MM.1S (cell line): ENCODE measurements at regions not wholly inside any gene's neighbourhood (a gene's known extent, or its start where the extent isn't known, plus 50 kb on each side); places are given as distances from the start of the nearest gene placed in this dataset.

Experiments used
- DNase-seq: peaks from one replicate; pipeline ENCODE4 v3.0.0-alpha.2; 2015
- H2AFZ ChIP-seq: fragments of 300-600 bp; sonication (generic); 2 replicates; pipeline ENCODE4 v1.6.0; 2016; ENCODE audit warnings: antibody characterized with exemption, low read length
- H3F3A ChIP-seq: fragments of 300-600 bp; sonication (generic); 2 replicates; pipeline ENCODE4 v1.6.1; 2016; ENCODE audit warnings: mild to moderate bottlenecking, antibody characterized with exemption, low read length, moderate library complexity, mixed read lengths; ENCODE audit not compliant: insufficient read depth
- H3K27ac ChIP-seq: fragments of 300-600 bp; sonication (generic); 2 replicates; pipeline ENCODE4 v1.5.1; 2016; ENCODE audit warnings: mild to moderate bottlenecking, low read length
- H3K27me3 ChIP-seq: fragments of 300-600 bp; sonication (generic); replicated peaks from 2 replicates; pipeline ENCODE4 v1.6.0; 2016; ENCODE audit warnings: low read length; ENCODE audit not compliant: insufficient read depth
- H3K36me3 ChIP-seq: fragments of 300-600 bp; sonication (generic); replicated peaks from 2 replicates; pipeline ENCODE4 v1.6.1; 2016; ENCODE audit warnings: mild to moderate bottlenecking, low read length, mixed read lengths; ENCODE audit not compliant: insufficient read depth
- H3K4me1 ChIP-seq: fragments of 300-600 bp; sonication (generic); 2 replicates; pipeline ENCODE4 v1.6.1; 2016; ENCODE audit warnings: low read length, mixed read lengths
- H3K4me2 ChIP-seq: fragments of 300-600 bp; sonication (generic); 2 replicates; pipeline ENCODE4 v1.6.0; 2016; ENCODE audit warnings: low read depth, low read length
- H3K4me3 ChIP-seq: fragments of 300-600 bp; sonication (generic); 2 replicates; pipeline ENCODE4 v1.5.1; 2016; ENCODE audit warnings: low read length, mixed read lengths
- H3K79me2 ChIP-seq: fragments of 300-600 bp; sonication (generic); 2 replicates; pipeline ENCODE4 v1.6.1; 2016; ENCODE audit warnings: mixed run types, low read length, mixed read lengths
- H3K9ac ChIP-seq: fragments of 300-600 bp; sonication (generic); 2 replicates; pipeline ENCODE4 v1.6.1; 2016; ENCODE audit warnings: low read length, mixed read lengths
- H3K9me2 ChIP-seq: fragments of 300-600 bp; sonication (generic); replicated peaks from 2 replicates; pipeline ENCODE4 v1.6.1; 2016; ENCODE audit warnings: mild to moderate bottlenecking, low read length, mixed read lengths; ENCODE audit not compliant: insufficient read depth
- H3K9me3 ChIP-seq: fragments of 300-600 bp; sonication (generic); replicated peaks from 2 replicates; pipeline ENCODE4 v1.6.1; 2016; ENCODE audit warnings: mild to moderate bottlenecking, low read length, mixed read lengths; ENCODE audit not compliant: insufficient read depth
- H4K20me1 ChIP-seq: fragments of 300-600 bp; sonication (generic); 2 replicates; pipeline ENCODE4 v1.6.1; 2016; ENCODE audit warnings: mild to moderate bottlenecking, low read length, moderate library complexity, mixed read lengths; ENCODE audit not compliant: insufficient read depth
- EZH2 ChIP-seq: fragments of 300-600 bp; sonication (generic); optimal IDR thresholded peaks from 2 replicates; pipeline ENCODE3; 2017; ENCODE audit warnings: low read depth, mild to moderate bottlenecking, antibody characterized with exemption, low read length, mixed read lengths
- EZH2phosphoT487 ChIP-seq: fragments of 300-600 bp; sonication (generic); IDR thresholded peaks from 2 replicates; pipeline ENCODE4 v1.6.1; 2018; ENCODE audit warnings: antibody characterized with exemption, low read length
- TF ChIP-seq, protein P1 (sequence below): fragments of 300-600 bp; sonication (generic); IDR thresholded peaks from 2 replicates; pipeline ENCODE4 v1.5.1; 2016; ENCODE audit warnings: antibody characterized with exemption, low read length, mixed read lengths

GRCh38 chr16:56121156-56121500 is 70.2 kb upstream of the GNAO1 start:
- Histone ChIP-seq H3K9ac (no peak overlapping the region), H3K4me3 (no peak overlapping the region), H3F3A (no peaks in the 10 kb centered on the region), H3K79me2 (no peaks in the 10 kb centered on the region), H3K4me1 (no peaks in the 10 kb centered on the region), H3K9me2 (no peaks in the 10 kb centered on the region), H3K4me2 (no peak overlapping the region), H2AFZ (no peak overlapping the region), H3K9me3 (no peaks in the 10 kb centered on the region), H3K27ac (no peak overlapping the region), H3K36me3 (no peaks in the 10 kb centered on the region), H4K20me1 (no peaks in the 10 kb centered on the region), H3K27me3 (no peaks in the 10 kb centered on the region)
- TF ChIP-seq EZH2phosphoT487 (no peak), EZH2 (no peak)
- DNase-seq, result no peak

DNA sequence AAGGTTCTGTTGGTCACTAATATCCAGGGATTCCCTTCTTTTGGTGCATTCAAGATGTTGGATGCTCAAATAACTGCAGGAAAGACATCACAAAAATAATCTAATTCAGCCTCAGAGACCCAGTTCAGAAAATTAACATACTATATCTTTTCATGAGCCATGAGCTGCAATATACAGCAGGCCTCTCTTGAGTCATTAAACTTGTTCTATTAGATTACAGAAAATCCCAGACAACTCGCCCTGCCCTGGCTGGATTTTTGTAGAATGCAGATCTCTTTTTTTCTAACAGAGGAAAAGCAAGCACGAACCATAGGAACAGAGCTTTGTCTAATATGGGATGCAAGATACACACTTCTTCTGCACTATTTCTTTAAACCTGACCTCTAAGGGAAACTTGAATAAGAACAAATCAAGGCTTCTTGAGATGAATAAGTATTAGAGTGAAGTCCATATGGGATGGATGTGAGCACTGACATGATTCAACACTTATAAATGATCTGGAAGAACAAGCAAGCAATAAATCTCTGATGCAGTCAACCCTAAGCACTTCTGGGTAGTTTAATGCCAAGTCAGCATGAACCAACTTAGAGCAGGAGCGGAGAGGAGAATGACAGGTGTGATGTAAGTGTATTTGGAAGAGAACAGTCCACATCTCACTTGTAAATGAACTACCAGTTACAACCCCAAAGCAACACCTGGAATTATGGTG is 70.7 kb upstream of the GNAO1 start:
- H3K9me3 ChIP-seq, result no peaks in the 10 kb centered on the region
- no peak overlapping the region for H3K4me2 ChIP-seq
- H3K27ac ChIP-seq, result no peak overlapping the region
- H2AFZ ChIP-seq, result no peak overlapping the region
- H3K4me3 ChIP-seq, result no peak overlapping the region
- TF ChIP-seq, protein P1, sequence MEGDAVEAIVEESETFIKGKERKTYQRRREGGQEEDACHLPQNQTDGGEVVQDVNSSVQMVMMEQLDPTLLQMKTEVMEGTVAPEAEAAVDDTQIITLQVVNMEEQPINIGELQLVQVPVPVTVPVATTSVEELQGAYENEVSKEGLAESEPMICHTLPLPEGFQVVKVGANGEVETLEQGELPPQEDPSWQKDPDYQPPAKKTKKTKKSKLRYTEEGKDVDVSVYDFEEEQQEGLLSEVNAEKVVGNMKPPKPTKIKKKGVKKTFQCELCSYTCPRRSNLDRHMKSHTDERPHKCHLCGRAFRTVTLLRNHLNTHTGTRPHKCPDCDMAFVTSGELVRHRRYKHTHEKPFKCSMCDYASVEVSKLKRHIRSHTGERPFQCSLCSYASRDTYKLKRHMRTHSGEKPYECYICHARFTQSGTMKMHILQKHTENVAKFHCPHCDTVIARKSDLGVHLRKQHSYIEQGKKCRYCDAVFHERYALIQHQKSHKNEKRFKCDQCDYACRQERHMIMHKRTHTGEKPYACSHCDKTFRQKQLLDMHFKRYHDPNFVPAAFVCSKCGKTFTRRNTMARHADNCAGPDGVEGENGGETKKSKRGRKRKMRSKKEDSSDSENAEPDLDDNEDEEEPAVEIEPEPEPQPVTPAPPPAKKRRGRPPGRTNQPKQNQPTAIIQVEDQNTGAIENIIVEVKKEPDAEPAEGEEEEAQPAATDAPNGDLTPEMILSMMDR, result no peak
- TF ChIP-seq EZH2 (no peak), EZH2phosphoT487 (no peak)
- H3K36me3 ChIP-seq, result no peaks in the 10 kb centered on the region
- H3K27me3 ChIP-seq, result no peaks in the 10 kb centered on the region
- no peaks in the 10 kb centered on the region for H3K9me2 ChIP-seq
- H3K4me1 ChIP-seq, result no peaks in the 10 kb centered on the region
- DNase-seq, result no peak
- H3K9ac ChIP-seq, result no peak overlapping the region
- no peaks in the 10 kb centered on the region for H3F3A ChIP-seq
- no peaks in the 10 kb centered on the region for H4K20me1 ChIP-seq
- H3K79me2 ChIP-seq, result no peaks in the 10 kb centered on the region

GRCh38 chr16:56119133-56119532 is 72.2 kb upstream of the GNAO1 start:
- Histone ChIP-seq H3K36me3 (no peaks in the 10 kb centered on the region), H4K20me1 (no peaks in the 10 kb centered on the region), H3K4me2 (no peak overlapping the region), H2AFZ (no peak overlapping the region), H3K4me3 (no peak overlapping the region), H3K9me3 (no peaks in the 10 kb centered on the region), H3K4me1 (no peaks in the 10 kb centered on the region), H3K79me2 (no peaks in the 10 kb centered on the region), H3K9me2 (no peaks in the 10 kb centered on the region), H3F3A (no peaks in the 10 kb centered on the region), H3K27me3 (no peaks in the 10 kb centered on the region), H3K27ac (no peak overlapping the region), H3K9ac (no peak overlapping the region)
- no peak for DNase-seq
- no peak for TF ChIP-seq EZH2phosphoT487
- TF ChIP-seq, protein P1, result no peak
- no peak for TF ChIP-seq EZH2

- no peaks in the 10 kb centered on the region for H3K4me1 ChIP-seq
- no peaks in the 10 kb centered on the region for H3K36me3 ChIP-seq
- H3K9me2 ChIP-seq, result no peaks in the 10 kb centered on the region
- H3K9ac ChIP-seq, result no peak overlapping the region
- no peaks in the 10 kb centered on the region for H3K79me2 ChIP-seq
- H3F3A ChIP-seq, result no peaks in the 10 kb centered on the region
- H3K9me3 ChIP-seq, result no peaks in the 10 kb centered on the region
- H4K20me1 ChIP-seq, result no peaks in the 10 kb centered on the region
- no peak for DNase-seq
- no peak overlapping the region for H3K4me3 ChIP-seq
- TF ChIP-seq, protein P1, result no peak
- no peak for TF ChIP-seq EZH2phosphoT487
- TF ChIP-seq EZH2, result no peak
- no peak overlapping the region for H3K27ac ChIP-seq
- no peaks in the 10 kb centered on the region for H3K27me3 ChIP-seq
- no peak overlapping the region for H3K4me2 ChIP-seq
- H2AFZ ChIP-seq, result no peak overlapping the region
These were observed 74.7 kb upstream of the GNAO1 start for GRCh38 chr16:56116577-56116964.
